NB4 (cell line): ENCODE measurements at regions not wholly inside any gene's neighbourhood (a gene's known extent, or its start where the extent isn't known, plus 50 kb on each side); places are given as distances from the start of the nearest gene placed in this dataset.

Experiments
- CTCF ChIP-seq: IDR thresholded peaks from one replicate; pipeline ENCODE4 v1.5.1; 2012; ENCODE audit warnings: low read depth, low read length
- POLR2A ChIP-seq: IDR thresholded peaks from 2 replicates; pipeline ENCODE4 v1.6.1; 2011; ENCODE audit warnings: mild to moderate bottlenecking; ENCODE audit not compliant: insufficient read length; ENCODE audit errors: extremely low read depth
- TF ChIP-seq, protein P1 (sequence below): IDR thresholded peaks from 2 replicates; pipeline ENCODE4 v1.6.1; 2011; ENCODE audit warnings: low read depth, low read length

- TF ChIP-seq CTCF = no peak
- TF ChIP-seq POLR2A = no peak
- TF ChIP-seq, protein P1, sequence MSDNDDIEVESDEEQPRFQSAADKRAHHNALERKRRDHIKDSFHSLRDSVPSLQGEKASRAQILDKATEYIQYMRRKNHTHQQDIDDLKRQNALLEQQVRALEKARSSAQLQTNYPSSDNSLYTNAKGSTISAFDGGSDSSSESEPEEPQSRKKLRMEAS = no peak
Measured at GRCh38 chr16:65541646-65542045, 419.8 kb upstream of the CDH11 start.
